PC-3 (cell line): ENCODE measurements at regions not wholly inside any gene's neighbourhood (a gene's known extent, or its start where the extent isn't known, plus 50 kb on each side); places are given as distances from the start of the nearest gene placed in this dataset.

Source experiments
- CTCF ChIP-seq: fragments of 300-600 bp; sonication (generic); conservative IDR thresholded peaks from 2 replicates; pipeline ENCODE4 v1.5.1; 2017; ENCODE audit warnings: antibody characterized with exemption, low read depth, mild to moderate bottlenecking, low read length
- EZH2 ChIP-seq: fragments of 300-600 bp; sonication (generic); IDR thresholded peaks from one replicate; pipeline ENCODE4 v1.6.1; 2017; ENCODE audit warnings: antibody characterized with exemption, mild to moderate bottlenecking, low read length; ENCODE audit not compliant: unreplicated experiment
- EZH2phosphoT487 ChIP-seq: fragments of 300-600 bp; sonication (generic); IDR thresholded peaks from 2 replicates; pipeline ENCODE4 v1.6.1; 2018; ENCODE audit warnings: mild to moderate bottlenecking, antibody characterized with exemption, low read length, borderline replicate concordance

DNA sequence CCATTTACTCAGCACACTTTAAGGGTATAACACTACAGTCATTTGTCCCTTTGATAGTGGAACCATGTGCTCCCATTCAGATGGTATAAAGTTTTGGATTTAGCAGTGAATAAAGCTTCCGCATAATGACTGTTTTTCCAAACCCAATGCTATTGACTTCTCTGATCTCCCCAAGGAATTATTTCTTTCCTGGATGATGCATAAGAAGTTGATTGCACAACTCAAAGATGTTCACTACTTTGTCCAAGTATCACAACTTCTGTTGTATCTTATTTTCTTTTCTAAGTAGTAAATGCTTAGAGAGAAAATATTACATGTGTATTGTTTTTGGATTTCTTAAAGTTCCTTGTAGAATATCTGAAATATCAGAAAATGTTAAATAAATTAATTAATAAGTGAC is 300.2 kb downstream of the GPM6A start:
- no peak for TF ChIP-seq CTCF
- TF ChIP-seq EZH2, result no peak
- no peak for TF ChIP-seq EZH2phosphoT487
